Stomach (tissue), 4 donors: ENCODE measurements at regions not wholly inside any gene's neighbourhood (a gene's known extent, or its start where the extent isn't known, plus 50 kb on each side); places are given as distances from the start of the nearest gene placed in this dataset.

Source experiments
- CTCF ChIP-seq, 7 experiments: fragments of 450-650 bp in 4 of 7; fragments of 200-600 bp in 3 of 7; sonication (generic) in 3 of 7; IDR thresholded peaks; one replicate each; pipeline ENCODE4 v1.5.1; 2016 to 2019; ENCODE audit warnings: antibody characterized with exemption in 7 of 7, control low read depth in 2 of 7, mild to moderate bottlenecking in 1 of 7
- POLR2AphosphoS5 ChIP-seq, 3 donors: sonication (generic); formaldehyde crosslinking; IDR thresholded peaks; one replicate each; pipeline ENCODE4 v1.6.1; 2016; ENCODE audit warnings: antibody characterized with exemption in 3 of 3

DNA sequence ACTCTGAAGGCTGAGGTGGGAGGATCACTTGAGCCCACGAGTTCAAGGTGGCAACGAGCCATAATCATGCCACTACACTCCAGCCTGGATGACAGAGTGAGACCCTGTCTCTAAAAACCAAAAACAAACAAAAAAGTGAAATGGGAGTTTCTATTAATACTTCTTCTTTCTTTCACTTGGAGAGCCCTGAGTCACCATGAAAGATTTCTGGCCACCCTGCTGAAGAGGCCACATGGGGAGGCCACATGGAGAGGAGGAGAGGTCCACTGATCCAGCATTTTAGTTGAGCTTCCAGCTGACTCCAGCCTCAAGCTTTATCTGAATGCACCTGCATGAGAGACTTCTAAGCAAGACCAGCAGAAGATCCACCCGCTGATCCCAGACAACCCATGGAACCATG lies 74.2 kb upstream of the LAPTM4A start:
- TF ChIP-seq CTCF (IDR thresholded peaks at IDR 0.05) (no peak), POLR2AphosphoS5 (IDR thresholded peaks at IDR 0.05) (no peak)
